Trophoblast cell (in vitro differentiated cells and primary cell): ENCODE measurements at regions not wholly inside any gene's neighbourhood (a gene's known extent, or its start where the extent isn't known, plus 50 kb on each side); places are given as distances from the start of the nearest gene placed in this dataset.

Experiments
- DNase-seq, 2 donors: peaks; one replicate each; pipeline ENCODE4 v3.0.0-alpha.2; 2016
- H2AFZ ChIP-seq: 2 replicates; pipeline ENCODE4 v1.6.1; 2013; ENCODE audit warnings: low read length, moderate library complexity, mild to moderate bottlenecking; ENCODE audit not compliant: insufficient read depth, poor library complexity
- H2AK5ac ChIP-seq: 2 replicates; pipeline ENCODE4 v1.6.1; 2013; ENCODE audit warnings: mild to moderate bottlenecking, low read length
- H2BK120ac ChIP-seq: 2 replicates; pipeline ENCODE4 v1.6.1; 2013; ENCODE audit warnings: low read length, mild to moderate bottlenecking, moderate library complexity; ENCODE audit not compliant: insufficient read depth, poor library complexity
- H2BK12ac ChIP-seq: 2 replicates; pipeline ENCODE4 v1.6.1; 2013; ENCODE audit warnings: mild to moderate bottlenecking, low read length, moderate library complexity
- H2BK5ac ChIP-seq: 2 replicates; pipeline ENCODE4 v1.6.1; 2013; ENCODE audit warnings: low read length, low read depth, moderate library complexity, mild to moderate bottlenecking; ENCODE audit not compliant: poor library complexity
- H3K14ac ChIP-seq: 2 replicates; pipeline ENCODE4 v1.6.1; 2013; ENCODE audit warnings: mild to moderate bottlenecking, low read length
- H3K18ac ChIP-seq: 2 replicates; pipeline ENCODE4 v1.6.1; 2013; ENCODE audit warnings: mild to moderate bottlenecking, low read length
- H3K23ac ChIP-seq: 2 replicates; pipeline ENCODE4 v1.6.1; 2013; ENCODE audit warnings: low read length
- H3K27ac ChIP-seq: 2 replicates; pipeline ENCODE4 v1.5.1; 2013; ENCODE audit warnings: low read depth, mild to moderate bottlenecking, inconsistent platforms, low read length, moderate library complexity
- H3K27me3 ChIP-seq: 2 replicates; pipeline ENCODE4 v1.6.1; 2013; ENCODE audit warnings: inconsistent platforms, mild to moderate bottlenecking, low read length, moderate library complexity; ENCODE audit not compliant: insufficient read depth
- H3K36me3 ChIP-seq, 2 experiments: 1 replicate in 1 of 2; 2 replicates in 1 of 2; pipeline ENCODE4 v1.6.1; 2013; ENCODE audit warnings: low read length in 2 of 2, mild to moderate bottlenecking in 2 of 2, moderate library complexity in 1 of 2; ENCODE audit not compliant: insufficient read depth in 2 of 2, control insufficient read depth in 1 of 2
- H3K4ac ChIP-seq: 2 replicates; pipeline ENCODE4 v1.6.1; 2013; ENCODE audit warnings: low read depth, mild to moderate bottlenecking, low read length, moderate library complexity
- H3K4me1 ChIP-seq, 2 experiments: 1 replicate in 1 of 2; 2 replicates in 1 of 2; pipeline ENCODE4 v1.6.1; 2013; ENCODE audit warnings: low read length in 2 of 2, mild to moderate bottlenecking in 2 of 2, moderate library complexity in 1 of 2; ENCODE audit not compliant: insufficient read depth in 2 of 2, control insufficient read depth in 1 of 2
- H3K4me2 ChIP-seq: 2 replicates; pipeline ENCODE4 v1.6.1; 2013; ENCODE audit warnings: inconsistent platforms, mild to moderate bottlenecking, low read length, moderate library complexity
- H3K4me3 ChIP-seq: 2 replicates; pipeline ENCODE4 v1.5.1; 2013; ENCODE audit warnings: mild to moderate bottlenecking, low read depth, low read length, inconsistent platforms
- H3K79me1 ChIP-seq: one replicate; pipeline ENCODE4 v1.6.1; 2013; ENCODE audit warnings: low read length
- H3K79me2 ChIP-seq: 2 replicates; pipeline ENCODE4 v1.6.1; 2013; ENCODE audit warnings: low read length, mild to moderate bottlenecking; ENCODE audit not compliant: control insufficient read depth, insufficient read depth, poor library complexity
- H3K9ac ChIP-seq: 2 replicates; pipeline ENCODE4 v1.6.1; 2013; ENCODE audit warnings: mild to moderate bottlenecking, low read length
- H3K9me3 ChIP-seq: 2 replicates; pipeline ENCODE4 v1.6.1; 2013; ENCODE audit warnings: low read depth, mild to moderate bottlenecking, control low read depth, inconsistent platforms, low read length; ENCODE audit not compliant: insufficient read depth
- H4K12ac ChIP-seq: 2 replicates; pipeline ENCODE4 v1.6.1; 2013; ENCODE audit warnings: low read depth, mild to moderate bottlenecking, low read length, moderate library complexity
- H4K8ac ChIP-seq: 2 replicates; pipeline ENCODE4 v1.6.1; 2013; ENCODE audit warnings: low read depth, mild to moderate bottlenecking, low read length, moderate library complexity
- H4K91ac ChIP-seq: one replicate; pipeline ENCODE4 v1.6.1; 2013; ENCODE audit warnings: low read depth, mild to moderate bottlenecking, low read length, moderate library complexity
- WGBS: extraction: QIAGEN DNeasy Blood & Tissue Kit; methylation state at CpG from one replicate; pipeline ENCODE4 v1.1.7; 2013; ENCODE audit warnings: missing lambda C conversion rate; ENCODE audit not compliant: insufficient read length, insufficient coverage; ENCODE audit errors: extremely low coverage; 5-methylcytosine and 5-hydroxymethylcytosine counted together

- Histone ChIP-seq H3K4me1 (no peaks in the 10 kb centered on the region), H3K36me3 (no peaks in the 10 kb centered on the region), H2AK5ac (no peak overlapping the region), H3K4me2 (no peak overlapping the region), H2BK120ac (no peak overlapping the region), H3K79me1 (no peaks in the 10 kb centered on the region), H3K79me2 (no peaks in the 10 kb centered on the region), H3K27me3 (no peaks in the 10 kb centered on the region), H3K4ac (no peak overlapping the region), H3K9ac (no peak overlapping the region), H4K12ac (no peak overlapping the region), H3K18ac (no peak overlapping the region), H3K27ac (no peak overlapping the region), H2BK5ac (no peak overlapping the region), H3K14ac (no peak overlapping the region), H3K4me3 (no peak overlapping the region), H2BK12ac (no peak overlapping the region), H3K23ac (no peak overlapping the region), H4K91ac (no peak overlapping the region), H3K9me3 (no peaks in the 10 kb centered on the region), H4K8ac (no peak overlapping the region), H2AFZ (no peak overlapping the region)
- no CpG with 5 or more reads among the region's 4 CpGs for WGBS
- DNase-seq: no peak
Observed at GRCh38 chr22:48284671-48285070, 1522.2 kb downstream of the TBC1D22A start.

GRCh38 chr22:48282804-48283203 lies 1520.4 kb downstream of the TBC1D22A start:
- no peak overlapping the region for H2BK12ac ChIP-seq
- DNase-seq: no peak
- H3K4ac ChIP-seq: no peak overlapping the region
- no peaks in the 10 kb centered on the region for H3K36me3 ChIP-seq
- H3K4me3 ChIP-seq: no peak overlapping the region
- no peak overlapping the region for H2BK120ac ChIP-seq
- no peaks in the 10 kb centered on the region for H3K79me2 ChIP-seq
- no CpG with 5 or more reads among the region's 2 CpGs for WGBS
- no peak overlapping the region for H2BK5ac ChIP-seq
- no peak overlapping the region for H4K91ac ChIP-seq
- H2AK5ac ChIP-seq: no peak overlapping the region
- no peak overlapping the region for H3K4me2 ChIP-seq
- H4K8ac ChIP-seq: no peak overlapping the region
- no peak overlapping the region for H3K27ac ChIP-seq
- no peaks in the 10 kb centered on the region for H3K9me3 ChIP-seq
- no peaks in the 10 kb centered on the region for H3K79me1 ChIP-seq
- no peak overlapping the region for H3K9ac ChIP-seq
- H3K23ac ChIP-seq: no peak overlapping the region
- H4K12ac ChIP-seq: no peak overlapping the region
- no peak overlapping the region for H3K14ac ChIP-seq
- no peaks in the 10 kb centered on the region for H3K27me3 ChIP-seq
- H3K18ac ChIP-seq: no peak overlapping the region
- H3K4me1 ChIP-seq: no peaks in the 10 kb centered on the region
- no peak overlapping the region for H2AFZ ChIP-seq

- Histone ChIP-seq H3K18ac (no peak overlapping the region), H3K27ac (no peak overlapping the region), H4K8ac (no peak overlapping the region), H4K12ac (no peak overlapping the region), H3K79me2 (no peaks in the 10 kb centered on the region), H3K4me2 (no peak overlapping the region), H3K9me3 (no peaks in the 10 kb centered on the region), H3K36me3 (no peaks in the 10 kb centered on the region), H3K14ac (no peak overlapping the region), H3K23ac (no peak overlapping the region), H3K9ac (no peak overlapping the region), H4K91ac (no peak overlapping the region), H2BK120ac (no peak overlapping the region), H3K4ac (no peak overlapping the region), H2BK12ac (no peak overlapping the region), H2AFZ (no peak overlapping the region), H3K79me1 (no peaks in the 10 kb centered on the region), H3K4me1 (no peaks in the 10 kb centered on the region), H2AK5ac (no peak overlapping the region), H2BK5ac (no peak overlapping the region), H3K27me3 (no peaks in the 10 kb centered on the region), H3K4me3 (no peak overlapping the region)
- no peak for DNase-seq
- no CpG with 5 or more reads among the region's 6 CpGs for WGBS
Observed at GRCh38 chr22:48279461-48279756, 1517.0 kb downstream of the TBC1D22A start.

GRCh38 chr22:48278620-48279460 lies 1516.4 kb downstream of the TBC1D22A start:
- Histone ChIP-seq H3K79me2 (no peaks in the 10 kb centered on the region), H2AK5ac (no peak overlapping the region), H3K27me3 (no peaks in the 10 kb centered on the region), H3K36me3 (no peaks in the 10 kb centered on the region), H3K4me3 (no peak overlapping the region), H3K9ac (no peak overlapping the region), H3K4me2 (no peak overlapping the region), H3K4ac (no peak overlapping the region), H3K18ac (no peak overlapping the region), H3K23ac (no peak overlapping the region), H4K8ac (no peak overlapping the region), H2BK5ac (no peak overlapping the region), H3K4me1 (no peaks in the 10 kb centered on the region), H2BK12ac (no peak overlapping the region), H2AFZ (no peak overlapping the region), H3K27ac (no peak overlapping the region), H3K14ac (no peak overlapping the region), H4K91ac (no peak overlapping the region), H2BK120ac (no peak overlapping the region), H3K79me1 (no peaks in the 10 kb centered on the region), H4K12ac (no peak overlapping the region), H3K9me3 (no peaks in the 10 kb centered on the region)
- no peak for DNase-seq
- no CpG with 5 or more reads among the region's 19 CpGs for WGBS
